ENCODE measurements at regions not wholly inside any gene's neighbourhood (a gene's known extent, or its start where the extent isn't known, plus 50 kb on each side); places are given as distances from the start of the nearest gene placed in this dataset.
A peak's percentile ranks its signal among the peaks of the same experiment; 100 is the strongest.

DNA sequence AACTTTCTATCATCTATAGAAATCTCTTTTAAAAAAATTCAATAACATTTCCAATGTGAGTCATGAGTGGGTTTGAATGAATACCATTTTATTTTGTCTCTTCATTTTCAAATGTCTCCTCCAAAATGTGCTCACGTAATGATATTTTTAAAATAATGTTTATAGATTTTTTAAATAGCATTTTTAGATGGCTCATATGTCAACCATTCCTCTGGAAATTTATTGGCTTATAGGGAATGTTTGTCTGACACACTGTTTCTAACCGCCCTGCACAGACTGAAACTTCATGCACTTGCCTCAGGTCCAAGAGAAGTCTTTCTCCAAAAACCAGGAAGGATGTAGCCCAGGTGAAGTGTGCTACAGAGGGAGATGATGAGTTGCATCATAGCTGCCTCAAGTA lies 88.8 kb upstream of the PLEKHG7 start:
- no peak for DNase-seq

DNA sequence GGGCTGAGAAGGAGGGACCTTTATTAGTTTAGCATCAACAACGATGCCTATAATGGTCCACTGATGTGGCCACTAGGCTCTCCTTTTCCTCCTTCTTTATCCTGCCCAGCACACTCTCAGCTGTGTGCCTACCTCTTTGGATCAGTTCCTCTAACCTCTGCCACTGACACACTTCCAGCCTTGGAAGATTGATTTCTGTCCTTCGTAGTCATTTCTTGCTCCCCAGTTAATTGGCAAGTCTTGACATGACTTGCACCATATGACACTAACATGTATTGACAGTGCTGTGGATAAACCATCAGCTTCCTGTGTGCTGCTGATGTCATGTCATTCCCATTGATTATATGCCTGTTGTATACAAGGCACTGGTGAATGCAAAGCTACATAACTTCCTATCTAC lies 90.2 kb upstream of the PLEKHG7 start:
- DNase-seq: no peak

DNA sequence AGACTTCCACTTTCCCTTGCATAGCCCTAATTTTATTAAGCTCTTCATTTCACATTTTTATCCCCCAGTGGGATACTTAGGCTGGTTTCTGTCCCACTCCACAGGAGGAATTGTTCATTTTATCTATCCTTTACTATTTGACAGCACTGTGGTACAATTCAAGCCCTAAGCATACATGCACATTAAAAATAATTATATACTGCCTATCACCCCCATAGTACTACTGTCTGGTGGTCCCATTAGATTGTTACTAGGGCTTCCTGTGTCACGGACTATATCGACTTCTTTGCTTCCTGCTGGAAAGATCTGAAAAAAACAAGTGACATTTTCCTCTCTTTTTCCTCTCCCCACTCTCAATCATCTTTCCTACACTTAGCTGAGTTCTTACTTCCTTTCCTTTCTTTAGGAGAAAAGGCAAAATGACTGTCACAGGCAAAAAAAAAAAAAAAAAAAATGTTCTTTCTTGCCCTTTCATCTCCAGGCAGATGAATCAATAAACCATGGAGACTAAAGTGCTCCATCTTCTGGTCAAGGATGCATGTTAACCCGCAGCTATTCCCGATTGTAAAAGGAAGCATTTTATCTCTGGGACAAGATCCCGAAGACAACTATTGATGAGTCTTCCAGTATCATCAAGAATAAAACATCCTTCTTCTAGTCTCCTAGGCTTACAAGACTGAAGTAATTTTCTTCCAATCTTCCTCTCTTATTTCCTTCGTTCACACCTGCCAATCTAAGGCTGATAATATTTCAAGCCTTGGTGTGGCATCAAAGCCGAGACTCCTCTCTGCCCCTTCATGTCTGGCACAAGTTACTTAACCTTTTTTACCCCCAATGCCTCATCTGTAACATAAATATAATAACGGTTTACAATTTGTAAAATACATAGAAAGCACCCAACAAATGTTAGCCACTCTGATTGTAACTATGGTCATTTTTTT lies 94.4 kb upstream of the PLEKHG7 start:
- DNase-seq: no peak

DNA sequence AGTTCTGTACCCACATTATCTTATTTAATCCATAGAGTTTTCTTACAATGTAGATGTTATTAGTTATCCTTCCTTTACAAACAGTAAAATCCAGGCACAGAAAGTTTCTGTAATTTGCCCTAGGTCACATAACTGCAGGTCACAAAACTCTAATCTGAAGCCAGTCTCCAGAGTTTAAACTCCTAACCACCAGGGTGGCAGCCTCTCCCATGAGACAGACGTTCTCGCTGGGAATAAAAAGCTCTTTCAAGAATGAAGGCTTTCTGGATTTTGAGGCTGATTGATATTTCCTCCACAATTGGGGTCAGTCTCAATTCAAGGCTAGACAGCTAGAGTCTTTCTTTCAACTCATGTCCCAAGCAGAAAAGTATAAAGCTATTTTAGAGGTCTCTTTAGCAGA lies 95.8 kb upstream of the PLEKHG7 start:
- no peak for DNase-seq

DNA sequence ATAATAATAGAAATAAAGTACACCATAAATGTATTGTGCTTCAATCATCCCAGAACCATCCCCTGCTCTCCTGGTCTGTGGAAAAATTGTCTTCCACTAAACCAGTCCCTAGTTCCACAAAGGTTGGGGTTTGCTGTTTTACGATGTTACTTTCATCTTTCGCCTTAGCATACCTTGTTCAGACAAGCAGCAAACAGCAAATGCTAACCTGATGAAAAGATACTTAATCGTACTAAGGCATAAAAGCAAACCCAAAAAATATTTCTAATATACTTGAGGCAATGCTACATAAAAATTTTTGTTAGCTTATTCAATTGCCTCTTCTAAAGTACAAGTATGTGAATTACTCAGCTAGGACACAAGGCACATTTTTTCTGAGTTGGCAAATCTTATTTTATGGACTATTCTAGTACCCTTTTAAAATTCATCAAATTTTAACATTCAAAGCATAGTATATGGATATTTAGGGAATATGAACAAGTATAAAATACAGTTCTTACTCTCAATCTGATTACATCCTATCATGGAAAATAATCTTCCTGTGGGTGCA lies 97.1 kb upstream of the PLEKHG7 start:
- no peak for DNase-seq

DNA sequence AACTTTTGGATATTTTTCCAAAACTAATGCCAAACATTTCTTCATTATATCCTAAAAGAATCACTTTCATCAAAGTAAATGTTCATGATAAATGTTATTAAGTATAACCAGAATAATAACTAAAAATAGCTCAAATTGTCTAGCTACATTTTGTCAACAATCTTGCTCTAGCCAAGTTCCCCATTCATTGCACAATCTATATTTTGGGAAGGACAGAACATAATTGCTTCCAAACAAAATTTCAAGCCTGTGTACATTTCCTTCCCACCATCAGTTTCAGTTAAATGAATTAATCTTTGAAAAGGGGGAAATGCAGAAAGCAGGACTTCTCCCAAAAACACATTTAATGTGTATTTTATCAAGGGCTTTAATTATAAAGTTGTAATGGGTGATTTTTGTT lies 98.0 kb upstream of the PLEKHG7 start:
- DNase-seq: no peak

DNA sequence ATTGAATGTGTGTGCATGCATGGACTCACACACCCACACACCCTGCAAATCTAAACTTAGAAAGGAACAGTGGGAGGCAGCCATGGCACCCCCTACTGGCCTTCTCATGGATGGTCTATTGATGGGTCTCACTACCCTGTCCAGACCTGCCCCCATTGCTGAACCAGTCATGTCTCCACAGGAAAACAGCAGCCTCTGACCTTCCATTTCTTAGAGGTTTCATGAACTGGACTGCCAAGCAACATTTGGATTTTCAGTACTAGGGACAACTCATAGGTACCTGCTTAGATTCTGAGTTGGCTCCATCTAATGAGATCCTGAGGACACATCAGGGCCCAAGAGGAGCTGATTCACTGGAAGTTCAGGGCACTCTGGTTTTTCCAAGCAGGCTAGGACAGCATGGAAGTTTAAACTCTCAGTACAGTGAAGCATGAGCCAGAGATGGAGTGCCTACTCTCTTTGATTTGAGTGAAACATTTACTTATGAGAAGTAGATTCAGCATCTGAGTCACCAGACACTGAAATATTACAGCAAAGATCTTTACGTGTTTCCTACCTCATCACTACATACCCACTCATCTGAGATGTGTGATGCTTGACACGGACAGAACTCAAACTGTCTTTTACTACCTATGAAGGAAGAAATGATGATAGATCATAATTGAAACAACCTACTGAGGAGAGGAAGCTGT lies 98.9 kb upstream of the PLEKHG7 start:
- DNase-seq: no peak

DNA sequence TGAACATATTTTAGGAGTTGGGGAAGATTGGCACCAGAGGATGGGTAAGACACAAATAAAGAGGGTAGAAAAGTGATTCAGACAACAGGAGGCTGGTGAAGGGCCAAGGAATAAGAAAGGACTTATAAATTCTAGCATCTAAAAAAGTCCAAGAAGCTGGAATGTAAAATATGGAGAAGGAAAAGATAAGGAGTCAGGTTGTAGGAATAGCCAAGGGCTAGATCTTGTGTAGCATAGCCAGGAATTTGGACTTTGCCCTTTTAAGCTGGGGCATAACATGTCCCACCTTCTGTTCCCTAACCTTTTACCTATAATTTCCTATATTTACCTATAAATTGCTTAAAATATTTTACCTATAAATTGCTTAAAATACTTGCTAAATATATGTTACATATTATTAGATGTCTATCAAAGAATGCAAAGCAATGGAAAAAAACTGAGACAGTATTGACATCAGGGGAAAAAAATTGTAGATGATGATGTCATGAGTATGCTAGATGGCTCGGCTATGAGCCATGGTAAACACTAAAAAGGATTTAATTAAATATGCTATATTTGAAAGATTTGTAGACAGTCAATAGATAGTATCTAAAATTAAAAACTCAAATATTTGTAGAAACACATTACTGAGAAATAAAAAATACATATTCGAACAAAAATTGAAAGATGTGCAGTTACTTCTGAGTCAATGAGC lies 99.7 kb upstream of the PLEKHG7 start:
- no peak for DNase-seq

DNA sequence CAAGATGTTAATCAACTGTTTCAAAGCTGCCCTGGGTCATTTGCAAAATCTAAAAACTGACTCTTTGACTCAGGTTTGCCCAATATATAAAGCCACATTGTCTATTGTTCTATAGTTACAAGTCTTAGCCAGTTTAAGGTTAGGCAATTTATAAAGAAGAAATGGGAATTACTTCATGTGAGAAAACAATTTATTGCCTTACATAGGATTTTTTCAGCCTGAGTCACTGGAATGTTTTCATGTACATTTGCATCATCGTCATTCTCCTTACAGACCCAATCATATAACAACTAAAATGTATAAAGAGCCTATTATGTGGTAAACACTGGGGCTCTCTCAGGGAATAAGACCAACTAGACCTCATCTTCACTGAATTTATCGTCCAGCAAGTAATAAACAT lies 100.3 kb upstream of the PLEKHG7 start:
- DNase-seq: no peak

DNA sequence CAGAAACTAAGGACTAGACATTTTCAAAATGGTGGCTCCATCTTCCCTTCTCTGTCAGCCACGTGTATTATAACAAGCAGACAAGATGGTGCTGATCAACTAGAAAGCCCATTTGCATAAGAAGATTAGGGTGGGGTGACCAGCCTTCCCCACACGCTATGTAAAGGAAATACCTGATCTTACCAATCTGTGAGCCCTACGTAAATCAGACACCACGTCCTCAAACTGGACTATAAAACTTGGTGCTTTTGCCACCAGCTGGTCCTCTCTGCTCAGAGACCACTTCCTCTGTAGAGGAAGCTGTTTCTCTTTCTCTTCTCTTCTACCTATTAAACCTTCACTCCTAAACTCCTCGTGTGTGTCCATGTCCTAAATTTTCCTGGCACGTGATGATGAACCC lies 101.1 kb upstream of the PLEKHG7 start:
- DNase-seq: no peak

DNA sequence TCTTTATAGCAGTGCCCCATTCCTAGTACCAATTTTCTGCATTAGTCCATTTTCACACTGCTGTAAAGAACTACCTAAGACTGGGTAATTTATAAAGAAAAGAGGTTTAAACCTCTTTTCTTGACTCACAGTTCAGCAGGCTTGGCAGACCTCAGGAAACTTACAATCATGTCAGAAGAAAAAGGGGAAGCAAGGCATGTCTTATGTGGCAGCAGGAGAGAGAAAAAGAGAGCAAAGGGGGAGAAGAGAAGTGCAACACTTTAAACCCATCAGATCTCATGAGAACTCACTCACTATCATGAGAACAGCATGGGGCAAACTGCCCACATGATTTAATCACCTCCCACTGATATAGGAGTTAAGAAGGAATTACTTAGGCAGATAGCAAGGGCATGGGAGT lies 101.6 kb upstream of the PLEKHG7 start:
- DNase-seq: no peak

DNA sequence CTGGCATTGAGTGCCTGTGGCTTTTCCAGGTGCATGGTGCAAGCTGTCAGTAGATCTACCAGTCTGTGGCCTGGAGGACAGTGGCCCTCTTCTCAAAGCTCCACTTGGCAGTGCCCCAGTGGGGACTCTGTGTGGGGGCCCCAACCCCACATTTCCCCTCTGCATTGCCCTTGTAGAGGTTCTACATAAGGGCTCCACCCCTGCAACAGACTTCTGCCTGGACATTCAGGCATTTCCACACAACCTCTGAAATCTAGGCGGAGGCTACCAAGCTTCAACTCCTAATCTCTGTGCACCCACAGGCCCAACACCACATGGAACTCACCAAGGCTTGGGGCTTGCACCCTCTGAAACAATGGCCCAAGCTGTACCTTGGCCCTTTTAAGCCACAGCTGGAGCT lies 102.7 kb upstream of the PLEKHG7 start:
- DNase-seq: no peak

DNA sequence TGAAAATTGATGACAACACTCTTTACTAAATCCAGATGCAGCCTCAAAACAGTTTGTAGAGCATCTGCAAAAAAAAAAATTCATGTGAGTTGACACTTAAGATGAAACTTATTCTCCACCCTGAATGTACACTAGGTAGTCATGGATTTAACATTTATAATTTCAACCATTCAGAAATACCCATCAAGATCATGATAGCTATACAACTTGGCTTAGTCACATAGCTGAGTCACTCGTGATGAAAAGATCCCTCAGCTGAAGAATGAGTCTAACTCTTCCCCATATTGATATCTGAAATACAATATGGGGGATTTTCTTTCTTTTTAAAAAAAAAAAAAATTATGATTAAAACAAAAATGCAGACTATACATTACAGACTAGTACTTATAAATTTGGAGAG lies 104.8 kb upstream of the PLEKHG7 start:
- DNase-seq: no peak

DNA sequence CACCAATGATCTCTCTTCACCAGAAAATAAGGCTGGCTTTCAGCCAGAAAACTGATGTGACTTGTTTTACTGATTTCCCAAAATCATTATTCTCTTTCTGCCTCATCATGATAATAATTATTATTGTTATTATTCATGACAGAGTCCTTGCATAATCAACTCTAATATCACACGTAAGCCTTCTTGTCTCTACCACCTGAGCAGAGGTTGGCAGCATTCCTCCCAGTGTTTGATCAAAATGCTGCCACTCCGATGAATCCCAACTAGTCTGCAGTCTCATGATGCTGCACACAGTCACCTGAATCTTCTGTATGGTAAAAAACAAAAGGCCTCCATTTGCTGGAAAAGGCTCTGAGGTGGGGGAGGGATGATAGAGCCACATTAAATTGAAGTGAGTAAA lies 105.7 kb upstream of the PLEKHG7 start:
- DNase-seq: no peak

DNA sequence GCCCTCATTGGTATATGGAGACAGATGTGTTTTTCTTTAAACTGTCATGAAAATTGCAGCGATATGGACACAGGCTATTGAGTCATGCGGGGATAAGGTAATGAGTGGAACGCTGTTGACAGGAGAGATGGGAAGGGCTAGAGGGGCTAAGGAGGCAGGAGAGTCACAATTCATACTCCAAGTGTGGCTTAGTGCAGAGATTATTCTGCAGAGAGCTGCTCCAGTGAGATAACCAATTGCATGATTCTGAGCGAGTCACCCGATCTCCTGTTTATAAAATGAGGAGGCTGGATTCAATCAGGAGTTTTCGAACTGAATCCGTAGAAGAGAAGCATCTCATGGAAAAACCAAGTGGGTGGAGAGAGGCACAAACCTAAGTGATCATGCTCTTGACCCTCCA lies 106.4 kb upstream of the PLEKHG7 start:
- DNase-seq: no peak

DNA sequence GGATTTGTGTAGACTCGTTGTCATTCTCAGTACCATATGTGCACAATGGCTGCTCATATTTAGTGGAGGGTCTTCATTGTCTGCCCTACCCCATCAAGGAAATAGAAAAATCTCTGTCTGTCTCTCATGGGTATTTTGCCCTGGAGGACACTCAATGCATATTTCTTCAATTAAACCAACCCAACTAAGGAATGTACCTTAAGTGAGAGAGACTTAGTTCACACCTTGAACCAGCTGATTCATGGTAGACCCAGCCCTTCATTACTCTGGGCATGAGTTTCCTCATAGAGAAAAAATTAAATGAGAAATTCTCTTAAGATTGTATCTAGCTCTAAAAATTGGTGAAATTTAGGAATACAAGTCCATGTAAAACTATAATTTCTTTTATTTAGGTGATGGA lies 107.1 kb upstream of the PLEKHG7 start:
- DNase-seq: no peak

DNA sequence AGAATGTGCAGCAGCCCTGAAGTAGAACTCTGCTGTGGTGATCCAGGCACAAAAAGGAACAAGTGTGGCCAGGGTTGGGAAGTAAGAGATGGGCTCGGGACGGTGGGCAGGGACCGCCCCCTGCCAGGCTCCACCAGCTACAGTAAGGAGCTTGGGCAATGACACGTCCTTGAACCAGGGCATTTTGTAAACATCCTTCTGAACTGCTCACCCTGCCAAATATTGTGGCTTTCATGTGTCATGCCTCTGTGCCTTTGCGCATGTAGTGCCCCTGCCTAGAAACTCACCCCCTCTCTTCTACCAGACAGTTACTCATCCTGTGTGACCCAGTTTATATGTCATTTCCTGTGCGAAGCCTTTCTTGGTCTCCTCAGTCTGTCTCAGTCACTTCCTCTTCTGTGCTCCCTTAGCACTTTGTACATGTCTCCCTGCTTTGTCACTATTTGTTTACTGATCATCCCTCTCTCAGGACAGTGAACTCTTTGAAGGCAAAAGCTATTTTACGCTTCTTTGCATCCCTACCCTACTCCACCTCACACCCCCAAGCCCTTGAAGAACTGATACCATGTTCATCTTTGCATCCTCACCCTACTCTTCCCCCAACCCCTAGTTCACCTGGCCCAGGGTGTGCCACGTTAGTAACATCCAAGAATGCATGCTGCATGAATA lies 108.9 kb upstream of the PLEKHG7 start:
- DNase-seq: peak; percentile 28 to 59 (median 44)

DNA sequence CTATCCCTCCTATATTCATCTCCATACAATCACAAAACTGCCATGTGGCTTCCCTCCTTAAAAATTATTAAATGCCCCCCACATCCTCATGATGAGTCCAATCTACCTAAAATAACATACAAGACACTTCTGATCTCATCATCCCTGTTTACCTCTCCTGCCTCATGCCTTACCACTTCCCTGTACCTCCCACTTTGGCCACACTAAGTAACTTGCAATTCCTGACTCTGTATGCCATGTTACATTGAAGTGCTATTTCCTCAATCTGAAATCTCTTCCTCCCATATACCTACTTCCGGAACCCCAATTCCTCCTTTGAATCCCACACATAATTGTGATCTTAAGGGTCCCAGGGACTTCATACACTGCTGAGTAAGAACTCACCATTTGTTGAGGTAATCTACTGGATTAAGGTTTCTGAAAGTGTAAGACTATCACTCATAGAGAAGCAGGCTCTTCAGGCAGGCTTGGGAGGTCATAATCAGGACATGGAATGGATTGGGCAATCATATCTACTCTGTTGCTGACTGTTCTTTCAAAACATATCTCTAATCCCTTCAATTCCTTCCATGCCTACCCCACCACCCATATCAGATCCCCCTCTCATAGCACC lies 117.6 kb upstream of the PLEKHG7 start:
- DNase-seq: no peak

DNA sequence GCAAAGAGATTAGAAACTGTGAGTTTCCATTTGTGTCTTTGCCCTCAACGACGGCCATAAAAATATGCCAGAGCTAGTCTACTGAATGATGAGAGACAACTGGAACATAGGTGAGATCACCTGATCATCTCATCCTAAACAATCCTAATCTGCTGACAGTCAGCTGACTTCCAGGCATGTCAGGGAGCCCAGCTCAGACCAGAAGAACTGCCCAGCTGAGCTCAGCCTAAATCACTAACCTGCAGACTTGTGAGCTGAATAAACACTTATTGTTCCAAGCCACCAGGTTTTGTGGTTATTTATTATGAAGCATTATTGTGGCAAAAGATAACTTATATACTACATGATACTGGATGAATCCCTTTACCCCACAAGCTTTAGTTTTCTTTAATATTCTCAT lies 118.9 kb upstream of the PLEKHG7 start:
- no peak for DNase-seq

DNA sequence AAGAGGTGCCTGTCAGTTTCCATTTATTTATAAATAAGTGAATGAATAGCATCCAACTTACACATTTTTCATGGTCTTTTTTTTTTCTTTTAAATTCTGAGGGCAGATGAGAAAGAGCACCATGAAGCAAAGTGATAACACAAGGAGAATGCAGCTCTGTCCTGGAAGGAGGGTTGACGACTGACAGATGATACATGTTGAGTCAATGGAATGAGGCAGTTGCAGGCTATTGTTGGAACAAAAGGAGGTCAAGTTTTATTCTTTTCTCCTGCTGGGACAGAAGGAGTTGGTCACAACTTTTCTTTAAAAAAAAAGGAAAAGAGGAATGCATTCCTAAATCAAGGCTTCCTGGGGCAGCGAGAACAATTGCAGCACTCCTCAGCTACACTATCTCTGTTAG lies 119.9 kb upstream of the PLEKHG7 start:
- no peak for DNase-seq

DNA sequence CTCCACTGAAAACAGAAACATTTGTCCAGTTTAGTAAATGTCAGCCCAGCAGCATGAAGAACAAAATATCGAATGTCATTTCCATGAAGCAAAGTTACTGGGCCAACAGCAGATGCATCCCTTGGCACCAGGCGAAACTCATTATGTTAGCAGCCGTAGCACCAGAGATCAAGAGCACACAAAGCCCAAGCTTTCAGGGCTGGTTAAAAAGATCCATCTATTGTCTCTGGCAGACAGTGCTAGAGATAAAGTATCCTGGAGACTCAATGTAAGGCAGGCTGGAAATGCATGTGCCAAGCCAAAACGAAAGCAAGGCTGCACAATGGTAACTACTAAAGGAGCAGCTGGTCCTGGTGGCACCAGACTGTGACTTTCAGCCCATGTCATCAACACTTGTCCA lies 120.3 kb upstream of the PLEKHG7 start:
- no peak for DNase-seq

DNA sequence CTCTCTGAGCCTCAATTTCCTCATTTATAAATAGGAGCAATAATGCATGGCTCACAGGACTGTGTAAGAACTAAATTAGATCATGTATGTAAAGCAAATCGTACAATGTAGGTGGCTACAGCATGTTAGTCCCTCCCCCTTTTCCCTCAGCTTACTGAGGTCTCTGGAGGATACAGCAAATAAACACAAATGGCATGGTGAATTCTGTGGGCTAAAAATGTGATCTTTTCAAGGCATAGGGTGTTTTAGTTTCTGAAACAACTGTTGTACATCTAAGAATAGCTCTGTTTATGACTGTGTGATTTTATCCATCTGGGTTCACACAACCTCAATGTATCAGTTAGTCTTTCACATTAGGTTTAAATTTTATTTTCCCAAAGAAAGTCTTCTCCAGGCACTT lies 121.2 kb upstream of the PLEKHG7 start:
- DNase-seq: no peak

All from activated naive CD4-positive, alpha-beta T cell (primary cell).